Prostate gland (tissue), 2 donors: ENCODE measurements at regions not wholly inside any gene's neighbourhood (a gene's known extent, or its start where the extent isn't known, plus 50 kb on each side); places are given as distances from the start of the nearest gene placed in this dataset.

ENCODE experiments used
- DNase-seq: peaks from one replicate; pipeline ENCODE4 v3.0.0-alpha.2; 2019; ENCODE audit warnings: low spot score
- H3K27ac ChIP-seq, 2 donors: fragments of 200-600 bp; sonication (generic); 2 replicates each; pipeline ENCODE4 v1.5.1; 2017 to 2019
- H3K27me3 ChIP-seq: fragments of 200-600 bp; sonication (generic); replicated peaks from 2 replicates; pipeline ENCODE4 v1.5.1; 2019; ENCODE audit not compliant: insufficient read depth
- H3K36me3 ChIP-seq, 2 donors: fragments of 200-600 bp; sonication (generic); 1 replicate in 1 of 2; 2 replicates in 1 of 2; pipeline versions ENCODE4 v1.5.1 to v1.8.1; 2017 to 2019
- H3K4me1 ChIP-seq: fragments of 200-600 bp; sonication (generic); replicated peaks from 2 replicates; pipeline ENCODE4 v1.5.1; 2019
- H3K4me3 ChIP-seq, 2 donors: fragments of 200-600 bp; sonication (generic); 2 replicates each; pipeline ENCODE4 v1.5.1; 2017 to 2019
- H3K9me3 ChIP-seq: fragments of 200-600 bp; sonication (generic); 2 replicates; pipeline ENCODE4 v1.5.1; 2017
- POLR2A ChIP-seq: fragments of 450-650 bp; IDR thresholded peaks from one replicate; pipeline ENCODE4 v1.6.1; 2016; ENCODE audit warnings: antibody characterized with exemption, mild to moderate bottlenecking
- POLR2AphosphoS5 ChIP-seq: sonication (generic); formaldehyde crosslinking; IDR thresholded peaks from one replicate; pipeline ENCODE4 v1.6.1; 2017; ENCODE audit warnings: antibody characterized with exemption
- WGBS: methylation state at CpG from one replicate; pipeline ENCODE4 v1.1.5; 2018; 5-methylcytosine and 5-hydroxymethylcytosine counted together
- intact Hi-C: fragments of 100-400 bp; cut with DNase I; formaldehyde crosslinking; loops from one replicate; pipeline ENCODE4 v1.14.2; 2022
- TF ChIP-seq, protein P1 (sequence below), 4 experiments: fragments of 200-600 bp in 2 of 4; fragments of 450-650 bp in 2 of 4; sonication (generic) in 2 of 4; IDR thresholded peaks; 1 replicate in 3 of 4; 2 replicates in 1 of 4; pipeline ENCODE4 v1.5.1; 2016 to 2019; ENCODE audit warnings: antibody characterized with exemption in 4 of 4, mild to moderate bottlenecking in 2 of 4, moderate library complexity in 2 of 4

- DNase-seq = no peak
- Histone ChIP-seq H3K27ac (peak overlapping the region; percentile 35 to 40), H3K27me3 (no peaks in the 10 kb centered on the region), H3K9me3 (no peaks in the 10 kb centered on the region), H3K4me1 (no peaks in the 10 kb centered on the region), H3K36me3 (no peaks in the 10 kb centered on the region), H3K4me3 (no peak overlapping the region)
- TF ChIP-seq POLR2A (no peak), POLR2AphosphoS5 (no peak)
- TF ChIP-seq, protein P1, sequence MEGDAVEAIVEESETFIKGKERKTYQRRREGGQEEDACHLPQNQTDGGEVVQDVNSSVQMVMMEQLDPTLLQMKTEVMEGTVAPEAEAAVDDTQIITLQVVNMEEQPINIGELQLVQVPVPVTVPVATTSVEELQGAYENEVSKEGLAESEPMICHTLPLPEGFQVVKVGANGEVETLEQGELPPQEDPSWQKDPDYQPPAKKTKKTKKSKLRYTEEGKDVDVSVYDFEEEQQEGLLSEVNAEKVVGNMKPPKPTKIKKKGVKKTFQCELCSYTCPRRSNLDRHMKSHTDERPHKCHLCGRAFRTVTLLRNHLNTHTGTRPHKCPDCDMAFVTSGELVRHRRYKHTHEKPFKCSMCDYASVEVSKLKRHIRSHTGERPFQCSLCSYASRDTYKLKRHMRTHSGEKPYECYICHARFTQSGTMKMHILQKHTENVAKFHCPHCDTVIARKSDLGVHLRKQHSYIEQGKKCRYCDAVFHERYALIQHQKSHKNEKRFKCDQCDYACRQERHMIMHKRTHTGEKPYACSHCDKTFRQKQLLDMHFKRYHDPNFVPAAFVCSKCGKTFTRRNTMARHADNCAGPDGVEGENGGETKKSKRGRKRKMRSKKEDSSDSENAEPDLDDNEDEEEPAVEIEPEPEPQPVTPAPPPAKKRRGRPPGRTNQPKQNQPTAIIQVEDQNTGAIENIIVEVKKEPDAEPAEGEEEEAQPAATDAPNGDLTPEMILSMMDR (IDR thresholded peaks at IDR 0.05) = no peak
- intact Hi-C loops = loop anchor here (2.0 to 10.0 kb wide), 6 partner anchors 58 to 638 kb away; partner anchors contain the start of genes SESN3 and SRSF8
- 23% methylated on average over 3 of the region's 3 CpGs for WGBS
Measured at GRCh38 chr11:95704865-95705264, 84.7 kb downstream of the FAM76B start.

- no peak overlapping the region for H3K27ac ChIP-seq
- H3K4me1 ChIP-seq = no peaks in the 10 kb centered on the region
- TF ChIP-seq, protein P1 (IDR thresholded peaks at IDR 0.05) = no peak
- TF ChIP-seq POLR2A = no peak
- no peak for TF ChIP-seq POLR2AphosphoS5
- DNase-seq = no peak
- 83% methylated on average over 3 of the region's 3 CpGs for WGBS
- H3K9me3 ChIP-seq = no peaks in the 10 kb centered on the region
- no peak overlapping the region for H3K4me3 ChIP-seq
- H3K27me3 ChIP-seq = no peaks in the 10 kb centered on the region
- H3K36me3 ChIP-seq = no peaks in the 10 kb centered on the region
- intact Hi-C loops = loop anchor here (10.0 kb wide), 1 partner anchor 138 kb away; no protein-coding TSS in a partner anchor
Measured at GRCh38 chr11:95703049-95703448, 86.5 kb downstream of the FAM76B start.

DNA sequence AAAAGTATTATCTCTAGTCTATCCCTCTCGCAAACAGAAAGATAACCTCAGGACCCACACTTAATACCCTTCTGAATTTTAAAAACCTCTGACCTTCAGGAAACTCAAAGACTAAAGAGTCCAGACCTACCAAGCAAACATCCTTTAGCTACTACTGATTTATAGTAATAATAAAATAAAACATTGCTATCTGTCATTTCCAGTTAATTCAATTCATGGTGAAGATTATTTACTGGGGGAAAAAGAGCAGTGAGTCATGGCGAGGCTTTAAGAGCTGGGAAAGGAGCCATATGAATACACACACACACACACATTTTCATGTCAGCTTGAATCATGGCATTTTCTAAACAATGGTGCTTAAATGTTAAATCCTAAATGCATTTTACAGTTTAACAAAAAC, 87.1 kb downstream of the FAM76B start:
- no peak overlapping the region for H3K4me3 ChIP-seq
- intact Hi-C loops = loop anchor here (10.0 kb wide), 1 partner anchor 138 kb away; no protein-coding TSS in a partner anchor
- WGBS = 18% methylated on average over 2 of the region's 2 CpGs
- H3K36me3 ChIP-seq = no peaks in the 10 kb centered on the region
- no peaks in the 10 kb centered on the region for H3K9me3 ChIP-seq
- no peak for TF ChIP-seq POLR2A
- peak; percentile 67 for TF ChIP-seq POLR2AphosphoS5
- H3K4me1 ChIP-seq = no peaks in the 10 kb centered on the region
- DNase-seq = peak; percentile 23
- H3K27me3 ChIP-seq = no peaks in the 10 kb centered on the region
- H3K27ac ChIP-seq = no peak overlapping the region

- Histone ChIP-seq H3K36me3 (no peaks in the 10 kb centered on the region), H3K4me1 (no peaks in the 10 kb centered on the region), H3K9me3 (no peaks in the 10 kb centered on the region), H3K27me3 (no peaks in the 10 kb centered on the region), H3K4me3 (no peak overlapping the region), H3K27ac (no peak overlapping the region)
- intact Hi-C loops = loop anchor here (10.0 kb wide), 1 partner anchor 136 kb away; no protein-coding TSS in a partner anchor
- DNase-seq = no peak
- WGBS = 81% methylated on average over 6 of the region's 6 CpGs
- TF ChIP-seq POLR2AphosphoS5 (no peak), POLR2A (no peak)
- TF ChIP-seq, protein P1 (IDR thresholded peaks at IDR 0.05) = no peak
Measured at GRCh38 chr11:95700471-95700817, 89.1 kb downstream of the FAM76B start.

- H3K27ac ChIP-seq = no peak overlapping the region
- no peak for TF ChIP-seq POLR2AphosphoS5
- TF ChIP-seq, protein P1 (IDR thresholded peaks at IDR 0.05) = no peak
- TF ChIP-seq POLR2A = no peak
- no peak overlapping the region for H3K4me3 ChIP-seq
- H3K4me1 ChIP-seq = no peaks in the 10 kb centered on the region
- intact Hi-C loops = loop anchor here (10.0 kb wide), 1 partner anchor 135 kb away; no protein-coding TSS in a partner anchor
- no peaks in the 10 kb centered on the region for H3K36me3 ChIP-seq
- no peaks in the 10 kb centered on the region for H3K27me3 ChIP-seq
- H3K9me3 ChIP-seq = no peaks in the 10 kb centered on the region
- no peak for DNase-seq
- 56% methylated on average over 2 of the region's 2 CpGs for WGBS
Measured at GRCh38 chr11:95699631-95700470, 89.7 kb downstream of the FAM76B start.
